ENCODE measurements at regions not wholly inside any gene's neighbourhood (a gene's known extent, or its start where the extent isn't known, plus 50 kb on each side); places are given as distances from the start of the nearest gene placed in this dataset.

GRCh38 chr9:80500300-80500699, 928.5 kb downstream of the TLE4 start:
- Mint-ChIP-seq H3K27ac (no peak overlapping the region), H3K4me3 (ENCODE audit: low read depth) (no peak overlapping the region), H3K36me3 (ENCODE audit: insufficient read depth) (no peaks in the 10 kb centered on the region), H3K4me1 (ENCODE audit: low read depth) (peaks cover 34% of the 10 kb centered on the region), H3K9me3 (ENCODE audit: low read depth) (peaks cover under 1% of the 10 kb centered on the region), H3K27me3 (no peaks in the 10 kb centered on the region)
- no peak for DNase-seq (ENCODE audit: low spot score, unreplicated experiment)
- TF ChIP-seq CTCF (IDR thresholded peaks at IDR 0.05; ENCODE audit: unreplicated experiment): no peak

DNA sequence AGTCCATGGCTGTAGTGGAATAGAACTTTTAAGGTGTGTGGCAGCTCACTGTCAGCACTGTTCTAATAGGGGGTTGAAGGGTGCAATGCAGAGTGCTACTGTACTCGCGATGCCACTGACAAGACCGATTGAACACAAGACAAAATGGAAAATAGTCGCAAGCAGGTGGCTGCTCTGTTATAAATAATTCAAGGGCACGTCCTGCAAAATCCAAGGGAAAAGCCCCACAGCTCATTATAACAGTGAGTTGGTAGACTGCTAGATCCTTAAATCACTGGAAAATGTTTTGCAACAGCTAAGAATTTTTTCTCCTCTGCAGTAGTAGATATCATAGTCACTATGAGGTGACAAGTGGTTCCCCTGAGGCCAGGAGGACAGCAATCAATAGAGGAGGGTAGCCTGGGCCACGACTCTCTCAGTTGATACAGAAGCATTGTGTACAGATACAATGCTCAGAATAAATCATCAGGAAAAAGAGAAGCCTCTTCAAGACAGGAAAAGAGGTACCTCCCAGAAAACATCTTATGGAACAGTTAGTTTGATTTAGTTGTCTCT, 926.3 kb downstream of the TLE4 start:
- peaks cover 3% of the 10 kb centered on the region for H3K9me3 Mint-ChIP-seq (ENCODE audit: low read depth)
- peak overlapping the region; percentile 81 for H3K27ac Mint-ChIP-seq
- H3K36me3 Mint-ChIP-seq (ENCODE audit: insufficient read depth): no peaks in the 10 kb centered on the region
- H3K4me3 Mint-ChIP-seq (ENCODE audit: low read depth): no peak overlapping the region
- H3K4me1 Mint-ChIP-seq (ENCODE audit: low read depth): peaks cover 37% of the 10 kb centered on the region
- no peak for DNase-seq (ENCODE audit: low spot score, unreplicated experiment)
- no peaks in the 10 kb centered on the region for H3K27me3 Mint-ChIP-seq
- no peak for TF ChIP-seq CTCF (IDR thresholded peaks at IDR 0.05; ENCODE audit: unreplicated experiment)

- peak overlapping the region; percentile 96 for H3K27ac Mint-ChIP-seq
- H3K4me3 Mint-ChIP-seq (ENCODE audit: low read depth): peak overlapping the region; percentile 19
Observed at GRCh38 chr9:80496901-80497556, 925.3 kb downstream of the TLE4 start.

DNA sequence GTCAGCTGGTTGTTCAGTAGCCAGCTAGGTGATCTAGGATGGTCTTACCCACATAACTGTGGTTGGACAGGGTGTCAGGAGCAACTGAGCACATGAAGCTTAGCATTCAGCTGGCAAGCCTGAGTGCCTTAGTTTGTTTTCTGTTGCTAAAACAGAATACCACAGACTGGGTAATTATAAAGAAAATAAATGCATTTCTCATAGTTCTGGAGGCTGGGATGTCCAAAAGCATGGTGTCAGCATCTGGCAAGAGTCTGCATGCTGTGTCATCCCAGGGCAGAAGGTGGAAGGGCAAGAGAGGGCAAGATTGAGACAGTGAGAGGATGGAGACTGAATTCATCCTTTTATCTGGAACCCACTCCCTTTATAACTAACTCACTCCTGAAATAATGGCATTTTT, 921.5 kb downstream of the TLE4 start:
- no peak for DNase-seq (ENCODE audit: low spot score, unreplicated experiment)
- no peaks in the 10 kb centered on the region for H3K27me3 Mint-ChIP-seq
- no peak for TF ChIP-seq CTCF (IDR thresholded peaks at IDR 0.05; ENCODE audit: unreplicated experiment)
- H3K27ac Mint-ChIP-seq: no peak overlapping the region
- no peak overlapping the region for H3K4me3 Mint-ChIP-seq (ENCODE audit: low read depth)
- H3K4me1 Mint-ChIP-seq (ENCODE audit: low read depth): peaks cover 25% of the 10 kb centered on the region
- peaks cover 3% of the 10 kb centered on the region for H3K9me3 Mint-ChIP-seq (ENCODE audit: low read depth)
- no peaks in the 10 kb centered on the region for H3K36me3 Mint-ChIP-seq (ENCODE audit: insufficient read depth)

More at GRCh38 chr9:80496901-80497556, 925.3 kb downstream of the TLE4 start:
- H3K36me3 Mint-ChIP-seq (ENCODE audit: insufficient read depth): no peaks in the 10 kb centered on the region
- H3K27me3 Mint-ChIP-seq: no peaks in the 10 kb centered on the region
- DNase-seq (ENCODE audit: low spot score, unreplicated experiment): no peak
- H3K9me3 Mint-ChIP-seq (ENCODE audit: low read depth): peaks cover 3% of the 10 kb centered on the region
- H3K4me1 Mint-ChIP-seq (ENCODE audit: low read depth): peaks cover 40% of the 10 kb centered on the region
- no peak for TF ChIP-seq CTCF (IDR thresholded peaks at IDR 0.05; ENCODE audit: unreplicated experiment)

DNA sequence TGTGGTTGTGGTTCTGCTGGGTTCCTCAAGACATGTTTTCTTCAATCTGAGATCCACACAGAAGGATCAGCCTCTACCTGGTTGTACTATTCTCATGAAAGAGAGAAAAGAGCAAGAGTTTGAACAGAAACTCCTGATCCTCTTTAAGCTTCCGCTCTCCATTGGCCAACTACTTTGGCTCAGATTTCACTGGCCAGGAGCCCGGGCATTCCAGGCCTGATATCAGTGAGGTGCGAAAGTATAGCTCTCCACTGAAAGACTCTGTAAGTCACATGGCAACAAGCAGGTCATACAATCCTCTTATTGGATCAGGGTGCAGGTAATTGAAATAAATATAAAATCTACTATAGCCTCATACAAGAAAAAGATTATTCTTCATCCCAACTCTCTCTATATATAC, 920.5 kb downstream of the TLE4 start:
- H3K4me3 Mint-ChIP-seq (ENCODE audit: low read depth): no peak overlapping the region
- H3K4me1 Mint-ChIP-seq (ENCODE audit: low read depth): peaks cover 16% of the 10 kb centered on the region
- H3K36me3 Mint-ChIP-seq (ENCODE audit: insufficient read depth): no peaks in the 10 kb centered on the region
- no peaks in the 10 kb centered on the region for H3K27me3 Mint-ChIP-seq
- no peak overlapping the region for H3K27ac Mint-ChIP-seq
- DNase-seq (ENCODE audit: low spot score, unreplicated experiment): no peak
- TF ChIP-seq CTCF (IDR thresholded peaks at IDR 0.05; ENCODE audit: unreplicated experiment): no peak
- H3K9me3 Mint-ChIP-seq (ENCODE audit: low read depth): peaks cover 3% of the 10 kb centered on the region

All from progenitor cell of endocrine pancreas (in vitro differentiated cells).